ENCODE measurements at regions not wholly inside any gene's neighbourhood (a gene's known extent, or its start where the extent isn't known, plus 50 kb on each side); places are given as distances from the start of the nearest gene placed in this dataset.
A peak's percentile ranks its signal among the peaks of the same experiment; 100 is the strongest.

- POLR2A ChIA-PET (ENCODE audit: low non-redundant PET) = no interaction called here
- no peak overlapping the region for H3K27ac ChIP-seq (ENCODE audit: low read depth, low read length, poor library complexity, severe bottlenecking)
- no peaks in the 10 kb centered on the region for H3K9me3 ChIP-seq (ENCODE audit: low read depth, low read length, poor library complexity, severe bottlenecking)
- BruUV-seq (replicated peaks) = no TSS peak
- CTCF ChIA-PET = no interaction called here
- no peaks in the 10 kb centered on the region for H3K36me3 ChIP-seq (ENCODE audit: insufficient read depth, low read length, poor library complexity, severe bottlenecking)
- intact Hi-C loops (cut with micrococcal nuclease; ENCODE audit: unreplicated experiment) = no loop called here
- no peak for TF ChIP-seq EZH2 (IDR thresholded peaks at IDR 0.05; ENCODE audit: borderline replicate concordance, low read depth, low read length, poor library complexity, severe bottlenecking)
- TF ChIP-seq, protein P1, sequence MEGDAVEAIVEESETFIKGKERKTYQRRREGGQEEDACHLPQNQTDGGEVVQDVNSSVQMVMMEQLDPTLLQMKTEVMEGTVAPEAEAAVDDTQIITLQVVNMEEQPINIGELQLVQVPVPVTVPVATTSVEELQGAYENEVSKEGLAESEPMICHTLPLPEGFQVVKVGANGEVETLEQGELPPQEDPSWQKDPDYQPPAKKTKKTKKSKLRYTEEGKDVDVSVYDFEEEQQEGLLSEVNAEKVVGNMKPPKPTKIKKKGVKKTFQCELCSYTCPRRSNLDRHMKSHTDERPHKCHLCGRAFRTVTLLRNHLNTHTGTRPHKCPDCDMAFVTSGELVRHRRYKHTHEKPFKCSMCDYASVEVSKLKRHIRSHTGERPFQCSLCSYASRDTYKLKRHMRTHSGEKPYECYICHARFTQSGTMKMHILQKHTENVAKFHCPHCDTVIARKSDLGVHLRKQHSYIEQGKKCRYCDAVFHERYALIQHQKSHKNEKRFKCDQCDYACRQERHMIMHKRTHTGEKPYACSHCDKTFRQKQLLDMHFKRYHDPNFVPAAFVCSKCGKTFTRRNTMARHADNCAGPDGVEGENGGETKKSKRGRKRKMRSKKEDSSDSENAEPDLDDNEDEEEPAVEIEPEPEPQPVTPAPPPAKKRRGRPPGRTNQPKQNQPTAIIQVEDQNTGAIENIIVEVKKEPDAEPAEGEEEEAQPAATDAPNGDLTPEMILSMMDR (conservative IDR thresholded peaks at IDR 0.05; ENCODE audit: low read depth, low read length) = no peak
- no peaks in the 10 kb centered on the region for H3K27me3 ChIP-seq (replicated peaks; ENCODE audit: insufficient read depth, low read depth, low read length, poor library complexity)
- H3K4me3 ChIP-seq (ENCODE audit: low read depth, low read length, poor library complexity, severe bottlenecking) = no peak overlapping the region
- no peak for DNase-seq (ENCODE audit: low spot score)
- H3K4me1 ChIP-seq (ENCODE audit: insufficient read depth, low read length, poor library complexity, severe bottlenecking) = no peaks in the 10 kb centered on the region
Measured at GRCh38 chr14:37862263-37862662, 266.8 kb downstream of the TTC6 start.

- Histone ChIP-seq H3K9me3 (ENCODE audit: low read depth, low read length, poor library complexity, severe bottlenecking) (no peaks in the 10 kb centered on the region), H3K27ac (ENCODE audit: low read depth, low read length, poor library complexity, severe bottlenecking) (no peak overlapping the region), H3K36me3 (ENCODE audit: insufficient read depth, low read length, poor library complexity, severe bottlenecking) (no peaks in the 10 kb centered on the region), H3K4me3 (ENCODE audit: low read depth, low read length, poor library complexity, severe bottlenecking) (no peak overlapping the region), H3K27me3 (replicated peaks; ENCODE audit: insufficient read depth, low read depth, low read length, poor library complexity) (no peaks in the 10 kb centered on the region), H3K4me1 (ENCODE audit: insufficient read depth, low read length, poor library complexity, severe bottlenecking) (no peaks in the 10 kb centered on the region)
- ChIA-PET CTCF (no interaction called here), POLR2A (ENCODE audit: low non-redundant PET) (no interaction called here)
- BruUV-seq (replicated peaks) = no TSS peak
- intact Hi-C loops (cut with micrococcal nuclease; ENCODE audit: unreplicated experiment) = no loop called here
- no peak for DNase-seq (ENCODE audit: low spot score)
- no peak for TF ChIP-seq EZH2 (IDR thresholded peaks at IDR 0.05; ENCODE audit: borderline replicate concordance, low read depth, low read length, poor library complexity, severe bottlenecking)
- TF ChIP-seq, protein P1 (conservative IDR thresholded peaks at IDR 0.05; ENCODE audit: low read depth, low read length) = no peak
Measured at GRCh38 chr14:37864128-37864527, 268.7 kb downstream of the TTC6 start.

DNA sequence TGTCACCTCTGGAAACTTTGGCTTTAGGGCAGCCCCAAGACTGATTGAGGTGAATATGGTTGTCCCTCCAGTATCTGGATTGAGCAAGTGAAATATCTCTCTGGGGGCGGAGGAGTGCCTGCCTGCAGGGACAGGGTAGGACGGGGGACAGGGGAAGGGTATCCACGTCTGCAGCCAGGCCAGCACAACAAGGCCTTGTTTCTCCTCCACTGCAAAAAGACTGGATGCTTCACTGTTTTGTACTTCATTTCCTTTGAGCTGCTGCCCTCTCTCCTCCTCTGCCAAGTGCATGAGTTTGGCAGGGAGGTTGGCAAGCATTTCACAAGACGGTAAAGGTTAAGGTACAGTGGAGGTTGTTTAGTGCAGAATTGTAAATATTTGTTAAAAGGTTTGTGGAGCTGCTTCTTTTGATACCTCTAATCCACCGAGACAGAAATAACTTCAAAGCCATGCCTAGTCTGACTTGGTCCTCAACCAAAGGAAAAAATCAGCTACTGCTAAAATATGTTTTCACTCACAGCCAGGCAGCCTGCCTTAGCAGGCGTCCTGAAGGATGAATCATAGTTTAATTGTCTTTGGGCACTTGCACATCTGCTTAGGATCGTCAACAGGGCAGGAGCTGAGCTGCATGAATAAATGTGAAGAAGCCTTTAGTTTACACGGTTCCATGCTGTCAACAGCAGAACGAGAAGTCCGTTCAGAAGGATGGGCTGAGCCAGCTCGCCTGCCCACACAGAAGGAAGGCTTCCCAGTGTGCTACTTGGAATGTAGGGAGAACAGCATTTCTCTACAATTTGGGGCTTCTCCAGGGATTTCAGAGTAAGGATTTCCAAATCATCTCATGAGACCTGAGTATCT lies 269.7 kb downstream of the TTC6 start:
- Histone ChIP-seq H3K36me3 (ENCODE audit: insufficient read depth, low read length, poor library complexity, severe bottlenecking) (no peaks in the 10 kb centered on the region), H3K27me3 (replicated peaks; ENCODE audit: insufficient read depth, low read depth, low read length, poor library complexity) (no peaks in the 10 kb centered on the region), H3K4me1 (ENCODE audit: insufficient read depth, low read length, poor library complexity, severe bottlenecking) (no peaks in the 10 kb centered on the region), H3K27ac (ENCODE audit: low read depth, low read length, poor library complexity, severe bottlenecking) (no peak overlapping the region), H3K4me3 (ENCODE audit: low read depth, low read length, poor library complexity, severe bottlenecking) (no peak overlapping the region), H3K9me3 (ENCODE audit: low read depth, low read length, poor library complexity, severe bottlenecking) (no peaks in the 10 kb centered on the region)
- DNase-seq (ENCODE audit: low spot score) = peak; percentile 50
- intact Hi-C loops (cut with micrococcal nuclease; ENCODE audit: unreplicated experiment) = no loop called here
- CTCF ChIA-PET = no interaction called here
- POLR2A ChIA-PET (ENCODE audit: low non-redundant PET) = no interaction called here
- no TSS peak for BruUV-seq (replicated peaks)
- TF ChIP-seq, protein P1 (conservative IDR thresholded peaks at IDR 0.05; ENCODE audit: low read depth, low read length) = no peak
- TF ChIP-seq EZH2 (IDR thresholded peaks at IDR 0.05; ENCODE audit: borderline replicate concordance, low read depth, low read length, poor library complexity, severe bottlenecking) = no peak
